HG02885 (cell line): ENCODE measurements at regions not wholly inside any gene's neighbourhood (a gene's known extent, or its start where the extent isn't known, plus 50 kb on each side); places are given as distances from the start of the nearest gene placed in this dataset.

Source experiments
- ATAC-seq: cut with Tn5 transposase; IDR thresholded peaks from one replicate; pipeline ENCODE4 v1.9.1; 2021; ENCODE audit warnings: mild to moderate bottlenecking; ENCODE audit not compliant: unreplicated experiment, poor library complexity

DNA sequence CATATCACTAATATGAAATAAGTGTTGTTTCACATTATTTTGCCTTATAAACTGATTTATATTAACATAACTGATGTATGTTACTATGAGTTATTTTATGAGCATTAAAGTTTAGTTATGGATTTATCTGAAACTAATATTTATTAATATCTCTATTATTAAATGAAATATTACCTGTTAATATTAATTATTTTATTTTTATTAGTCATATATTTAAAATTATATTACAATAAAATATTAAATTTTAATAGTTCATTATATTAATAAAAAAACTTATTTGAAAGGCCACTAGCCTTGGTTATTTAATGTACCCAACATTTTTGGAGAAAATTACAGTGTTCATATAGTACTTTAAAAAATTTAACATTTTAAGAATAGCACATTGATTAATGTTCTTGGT, 1643.4 kb upstream of the MIR17HG start:
- no peak for ATAC-seq

DNA sequence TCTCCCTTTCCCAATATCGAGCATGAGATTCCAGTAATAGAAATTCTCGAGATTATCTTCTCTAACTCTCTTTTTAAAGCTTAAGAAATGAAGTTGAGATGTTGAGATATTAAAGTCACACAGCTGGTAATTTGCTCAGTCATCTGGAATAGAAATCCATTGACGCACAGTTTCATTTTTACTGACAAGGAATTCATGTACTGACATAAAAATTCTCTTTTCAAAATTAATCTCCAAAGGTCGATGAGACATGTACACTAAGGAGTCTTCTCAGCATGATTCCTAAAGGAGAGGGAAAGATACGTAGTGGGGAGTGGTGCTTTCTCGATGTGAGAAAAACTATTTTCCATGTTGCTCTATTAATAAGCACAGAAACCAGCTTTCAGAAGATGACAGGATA, 1639.5 kb upstream of the MIR17HG start:
- ATAC-seq = no peak

- ATAC-seq = no peak
These were observed 1626.3 kb upstream of the MIR17HG start for GRCh38 chr13:89721216-89721615.

- ATAC-seq = no peak
These were observed 1620.6 kb upstream of the MIR17HG start for GRCh38 chr13:89726690-89727435.

DNA sequence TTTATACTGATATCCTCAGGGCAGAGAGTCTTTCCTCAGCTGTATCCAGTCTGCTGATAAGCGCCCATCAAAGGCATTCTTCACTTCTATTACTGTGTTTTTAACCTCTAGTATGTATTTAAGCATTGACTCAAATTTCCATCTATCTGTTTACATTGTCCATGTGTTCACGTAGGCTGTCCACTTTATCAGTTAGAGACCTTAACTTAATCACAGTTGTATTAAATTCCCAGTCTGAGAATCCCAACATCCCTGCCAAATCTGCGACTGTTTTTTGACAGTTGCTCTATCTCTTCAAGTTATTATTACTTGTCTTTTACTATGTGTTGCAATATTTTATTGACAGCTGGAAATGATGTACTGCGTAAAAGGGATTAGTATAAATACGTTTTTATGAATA, 1613.7 kb upstream of the MIR17HG start:
- no peak for ATAC-seq

DNA sequence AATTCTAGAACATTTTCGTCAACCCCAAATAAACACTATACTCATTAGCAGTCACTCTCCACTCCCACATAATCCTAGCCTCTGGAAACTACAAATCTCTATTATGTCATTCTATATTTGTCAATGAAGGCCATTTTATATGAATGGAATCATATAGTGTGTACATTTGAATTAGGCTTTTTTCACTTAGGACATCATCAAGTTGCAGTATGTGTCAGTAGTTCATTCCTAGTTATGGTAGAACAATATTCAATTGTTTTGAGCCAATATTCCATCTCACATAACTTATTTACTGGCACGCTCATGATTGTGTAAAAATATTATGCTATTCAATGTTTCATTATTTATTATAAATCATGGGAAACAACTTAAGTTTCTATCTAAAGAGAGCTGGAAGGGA, 1610.4 kb upstream of the MIR17HG start:
- ATAC-seq = no peak

GRCh38 chr13:89738072-89738471, 1609.4 kb upstream of the MIR17HG start:
- ATAC-seq = no peak

GRCh38 chr13:89740994-89741685, 1606.3 kb upstream of the MIR17HG start:
- ATAC-seq = no peak

- ATAC-seq = no peak
These were observed 1600.9 kb upstream of the MIR17HG start for GRCh38 chr13:89746554-89746953.

DNA sequence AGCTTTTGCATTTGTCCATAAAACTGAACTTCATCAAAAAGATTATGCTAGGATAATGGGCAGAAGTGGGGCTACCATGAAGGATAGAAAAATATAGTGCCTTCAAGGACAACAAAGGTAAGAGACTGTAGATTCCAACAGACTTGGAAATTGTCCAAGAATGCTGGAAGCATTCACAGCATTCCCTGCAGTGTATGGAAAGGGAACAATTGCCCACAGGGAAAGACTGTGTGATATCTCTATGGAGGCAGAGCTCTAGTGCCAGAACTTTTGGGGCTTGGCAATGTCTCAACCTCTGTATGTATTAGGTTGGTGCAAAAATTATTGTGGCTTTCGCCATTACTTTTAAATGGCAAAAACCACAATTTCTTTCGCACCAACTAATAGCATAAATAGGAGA, 1598.8 kb upstream of the MIR17HG start:
- no peak for ATAC-seq

DNA sequence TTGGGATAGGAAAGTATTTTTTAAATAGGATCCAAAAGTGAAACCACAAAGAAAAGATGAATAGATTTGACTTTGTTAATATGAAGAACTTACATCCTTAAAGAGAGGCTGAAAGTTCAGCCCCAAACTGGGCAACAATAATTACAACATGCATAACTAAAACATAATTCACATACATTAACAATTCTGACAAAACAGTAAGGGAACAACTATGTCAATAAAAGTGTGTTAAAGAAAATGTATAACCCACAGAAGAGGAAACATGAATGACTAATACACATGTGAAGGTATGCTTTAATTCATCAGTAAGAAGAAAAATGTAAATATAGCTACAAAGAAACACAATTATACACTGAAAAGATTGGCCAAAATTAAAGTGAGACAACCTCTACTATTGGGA, 1597.6 kb upstream of the MIR17HG start:
- ATAC-seq = no peak

DNA sequence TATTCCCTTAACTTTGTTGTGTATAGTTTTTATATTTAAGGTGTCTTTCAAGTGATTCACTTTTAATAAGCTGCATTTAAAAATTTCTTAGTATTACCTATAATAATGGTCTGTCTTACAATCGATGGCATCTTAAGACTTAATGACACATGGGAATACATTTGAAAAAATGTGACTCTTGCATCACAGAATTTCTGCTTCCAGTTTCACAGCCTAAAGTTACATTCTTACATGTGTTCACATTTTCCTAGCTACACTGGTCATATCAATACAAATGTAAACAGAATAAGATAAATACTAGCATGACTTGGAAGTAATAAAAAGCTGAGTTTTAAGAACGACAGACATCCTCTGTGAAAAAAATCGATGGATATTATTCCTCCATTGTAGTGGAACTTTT, 1597.1 kb upstream of the MIR17HG start:
- ATAC-seq = no peak

DNA sequence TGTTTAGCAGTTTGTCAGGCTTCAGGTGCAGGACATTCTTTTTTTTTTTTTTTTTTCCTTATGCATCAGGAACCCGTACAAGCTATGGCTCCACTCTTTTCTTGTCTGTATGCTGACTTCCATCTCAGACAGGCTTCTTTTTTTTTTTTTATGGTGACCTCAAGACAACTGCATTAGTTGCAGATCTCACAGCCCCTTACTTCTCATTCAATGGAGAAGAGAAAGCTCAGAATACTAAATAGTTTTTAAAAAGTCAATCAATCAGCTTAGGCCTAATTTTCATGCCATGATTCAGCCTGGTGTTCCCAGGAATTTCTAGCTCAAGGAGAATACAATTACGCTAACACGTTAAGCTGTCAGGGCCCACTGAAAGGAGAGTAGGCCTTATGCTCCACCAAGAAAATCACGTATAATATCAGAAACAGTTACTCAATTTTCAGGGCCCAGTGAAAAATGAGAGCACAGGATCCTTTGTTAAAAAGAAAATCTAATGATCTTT, 1596.0 kb upstream of the MIR17HG start:
- no peak for ATAC-seq

DNA sequence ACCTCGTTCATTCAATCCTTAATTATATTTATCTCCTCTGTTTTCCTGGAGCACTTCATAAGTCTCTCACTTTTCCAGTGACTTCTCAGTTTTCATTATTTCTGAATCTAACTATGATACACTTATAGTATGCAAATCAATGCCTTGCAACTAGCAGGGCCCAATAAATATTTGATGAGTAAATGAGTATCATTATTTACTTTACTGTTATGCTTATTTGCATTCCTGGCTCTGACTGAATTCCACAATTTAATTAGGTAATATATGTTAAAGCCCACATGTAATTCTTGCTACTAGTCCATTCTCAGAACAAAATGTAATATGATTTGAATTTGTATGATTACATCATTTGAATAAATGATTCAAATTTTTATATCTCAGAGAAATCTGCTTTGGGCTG, 1595.1 kb upstream of the MIR17HG start:
- ATAC-seq = no peak

DNA sequence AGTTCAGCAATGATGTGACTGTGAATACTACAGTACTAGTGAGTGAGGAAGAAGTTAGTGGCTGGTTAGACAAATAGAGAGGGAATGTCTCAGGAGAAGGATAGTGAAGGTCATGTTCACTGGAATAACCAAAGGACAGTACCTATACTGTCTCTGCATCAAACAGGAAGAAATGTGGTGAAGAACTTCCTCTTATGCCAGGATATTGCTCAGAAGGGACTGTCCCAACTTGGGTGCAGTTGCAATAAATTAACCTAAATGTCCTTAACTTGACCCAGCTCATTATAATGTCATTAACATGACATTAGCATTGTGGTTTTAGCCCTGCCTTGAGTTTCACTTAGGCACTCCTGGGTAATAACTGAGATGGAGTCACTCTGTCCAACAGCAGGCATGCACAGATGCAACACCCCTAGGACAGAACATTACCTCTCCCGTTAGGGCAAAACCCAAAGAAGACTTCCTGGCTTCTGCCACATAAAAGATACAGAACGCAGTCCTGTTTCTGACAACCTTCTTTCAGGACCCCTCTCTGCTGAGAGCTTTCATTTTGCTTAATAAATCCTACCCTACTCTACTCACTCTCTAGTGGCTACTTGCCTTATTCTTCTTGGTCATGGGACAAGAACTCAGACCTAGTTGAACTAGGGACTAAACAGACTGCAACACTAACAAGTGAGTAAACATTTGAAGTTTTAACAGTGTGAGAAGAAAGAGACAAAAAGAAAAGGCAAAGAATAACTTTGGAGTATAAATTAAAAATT, 1591.6 kb upstream of the MIR17HG start:
- ATAC-seq = no peak

- no peak for ATAC-seq
These were observed 1584.5 kb upstream of the MIR17HG start for GRCh38 chr13:89763005-89763404.

GRCh38 chr13:89783221-89783755, 1564.2 kb upstream of the MIR17HG start:
- ATAC-seq = no peak

- ATAC-seq = no peak
These were observed 1563.2 kb upstream of the MIR17HG start for GRCh38 chr13:89784161-89784809.

- ATAC-seq = no peak
These were observed 1561.0 kb upstream of the MIR17HG start for GRCh38 chr13:89786531-89786930.

- no peak for ATAC-seq
These were observed 1556.8 kb upstream of the MIR17HG start for GRCh38 chr13:89790696-89791095.
